Activated naive CD4-positive, alpha-beta T cell treated with anti-CD3 and anti-CD28 coated beads, Interleukin-2, amount 10 ng/mL, durations not matched to agents 7 days and 5 days (primary cell): ENCODE measurements at regions not wholly inside any gene's neighbourhood (a gene's known extent, or its start where the extent isn't known, plus 50 kb on each side); places are given as distances from the start of the nearest gene placed in this dataset.
"Not testable (repeated sequence)": the region's sequence is repeated elsewhere in the genome, so short reads cannot be mapped to it uniquely, and the experiment has no call there.

Experiments used
- CTCF ChIA-PET: fragments of 350-600 bp; sonication (Branson Sonifier 250); formaldehyde crosslinking; loops from one replicate; lab custom pipeline; 2021; ENCODE audit warnings: antibody characterized with exemption; lab: Charles Lee
- DNase-seq: peaks from one replicate; pipeline ENCODE4 v3.0.0-alpha.2; 2020
- H3K27ac Mint-ChIP-seq: one replicate; pipeline ENCODE4 v1.8.0; 2021; ENCODE audit warnings: mild to moderate bottlenecking, moderate library complexity, mixed read lengths
- H3K27me3 Mint-ChIP-seq: one replicate; pipeline ENCODE4 v1.8.0; 2021; ENCODE audit warnings: mild to moderate bottlenecking, mixed read lengths
- H3K36me3 Mint-ChIP-seq: one replicate; pipeline ENCODE4 v1.8.0; 2021; ENCODE audit warnings: mixed read lengths
- H3K4me1 Mint-ChIP-seq: one replicate; pipeline ENCODE4 v1.8.0; 2021; ENCODE audit warnings: mixed read lengths
- H3K4me3 Mint-ChIP-seq: one replicate; pipeline ENCODE4 v1.8.0; 2021; ENCODE audit warnings: mild to moderate bottlenecking, moderate library complexity, mixed read lengths
- H3K9me3 Mint-ChIP-seq: one replicate; pipeline ENCODE4 v1.8.0; 2021; ENCODE audit warnings: mixed read lengths

- no peaks in the 10 kb centered on the region for H3K36me3 Mint-ChIP-seq
- no peak for DNase-seq
- H3K27ac Mint-ChIP-seq = no peak overlapping the region
- H3K4me1 Mint-ChIP-seq = no peaks in the 10 kb centered on the region
- no peak overlapping the region for H3K4me3 Mint-ChIP-seq
- H3K9me3 Mint-ChIP-seq = no peaks in the 10 kb centered on the region
- H3K27me3 Mint-ChIP-seq = no peaks in the 10 kb centered on the region
- CTCF ChIA-PET = interaction anchor here (0.6 kb wide), 1 partner anchor 11 kb away, joined by 3 read pairs; no protein-coding TSS in a partner anchor
Observed at GRCh38 chr5:98341038-98342032, 432.1 kb upstream of the RGMB start.

- H3K27me3 Mint-ChIP-seq, H3K9me3 Mint-ChIP-seq, CTCF ChIA-PET, H3K36me3 Mint-ChIP-seq, H3K4me1 Mint-ChIP-seq, DNase-seq, H3K4me3 Mint-ChIP-seq, H3K27ac Mint-ChIP-seq: not testable (repeated sequence)
Observed at GRCh38 chr5:98342958-98343660, 430.4 kb upstream of the RGMB start.

- Mint-ChIP-seq H3K27me3 (no peaks in the 10 kb centered on the region), H3K4me3 (no peak overlapping the region), H3K4me1 (no peaks in the 10 kb centered on the region), H3K36me3 (no peaks in the 10 kb centered on the region), H3K27ac (no peak overlapping the region), H3K9me3 (peaks cover 3% of the 10 kb centered on the region)
- no peak for DNase-seq
- CTCF ChIA-PET = no interaction called here
Observed at GRCh38 chr5:98349251-98349989, 424.0 kb upstream of the RGMB start.

GRCh38 chr5:98349990-98350365 is 423.5 kb upstream of the RGMB start:
- Mint-ChIP-seq H3K27me3 (no peaks in the 10 kb centered on the region), H3K36me3 (no peaks in the 10 kb centered on the region), H3K9me3 (peaks cover 3% of the 10 kb centered on the region), H3K27ac (no peak overlapping the region), H3K4me1 (no peaks in the 10 kb centered on the region), H3K4me3 (no peak overlapping the region)
- CTCF ChIA-PET = no interaction called here
- DNase-seq = no peak

- DNase-seq = no peak
- no peaks in the 10 kb centered on the region for H3K27me3 Mint-ChIP-seq
- CTCF ChIA-PET = no interaction called here
- no peaks in the 10 kb centered on the region for H3K36me3 Mint-ChIP-seq
- no peaks in the 10 kb centered on the region for H3K4me1 Mint-ChIP-seq
- no peak overlapping the region for H3K4me3 Mint-ChIP-seq
- no peaks in the 10 kb centered on the region for H3K9me3 Mint-ChIP-seq
- no peak overlapping the region for H3K27ac Mint-ChIP-seq
Observed at GRCh38 chr5:98354922-98355321, 418.5 kb upstream of the RGMB start.

GRCh38 chr5:98360548-98360947 is 412.9 kb upstream of the RGMB start:
- DNase-seq = no peak
- Mint-ChIP-seq H3K27me3 (no peaks in the 10 kb centered on the region), H3K36me3 (no peaks in the 10 kb centered on the region), H3K4me3 (no peak overlapping the region), H3K27ac (no peak overlapping the region), H3K9me3 (no peaks in the 10 kb centered on the region), H3K4me1 (no peaks in the 10 kb centered on the region)
- CTCF ChIA-PET = no interaction called here

GRCh38 chr5:98363157-98363556 is 410.3 kb upstream of the RGMB start:
- Mint-ChIP-seq H3K4me1 (no peaks in the 10 kb centered on the region), H3K9me3 (no peaks in the 10 kb centered on the region), H3K36me3 (no peaks in the 10 kb centered on the region), H3K4me3 (no peak overlapping the region), H3K27me3 (no peaks in the 10 kb centered on the region), H3K27ac (no peak overlapping the region)
- no peak for DNase-seq
- CTCF ChIA-PET = no interaction called here

GRCh38 chr5:98364549-98364948 is 408.9 kb upstream of the RGMB start:
- no peaks in the 10 kb centered on the region for H3K36me3 Mint-ChIP-seq
- no peak overlapping the region for H3K27ac Mint-ChIP-seq
- H3K27me3 Mint-ChIP-seq = no peaks in the 10 kb centered on the region
- H3K4me3 Mint-ChIP-seq = no peak overlapping the region
- DNase-seq = no peak
- H3K9me3 Mint-ChIP-seq = no peaks in the 10 kb centered on the region
- no peaks in the 10 kb centered on the region for H3K4me1 Mint-ChIP-seq
- CTCF ChIA-PET = no interaction called here

- H3K9me3 Mint-ChIP-seq = no peaks in the 10 kb centered on the region
- no peaks in the 10 kb centered on the region for H3K4me1 Mint-ChIP-seq
- CTCF ChIA-PET = no interaction called here
- no peak overlapping the region for H3K27ac Mint-ChIP-seq
- no peak overlapping the region for H3K4me3 Mint-ChIP-seq
- no peak for DNase-seq
- no peaks in the 10 kb centered on the region for H3K36me3 Mint-ChIP-seq
- H3K27me3 Mint-ChIP-seq = no peaks in the 10 kb centered on the region
Observed at GRCh38 chr5:98365126-98365525, 408.3 kb upstream of the RGMB start.

- CTCF ChIA-PET = no interaction called here
- H3K36me3 Mint-ChIP-seq = no peaks in the 10 kb centered on the region
- H3K27me3 Mint-ChIP-seq = no peaks in the 10 kb centered on the region
- H3K9me3 Mint-ChIP-seq = no peaks in the 10 kb centered on the region
- DNase-seq = no peak
- no peaks in the 10 kb centered on the region for H3K4me1 Mint-ChIP-seq
- H3K4me3 Mint-ChIP-seq = no peak overlapping the region
- no peak overlapping the region for H3K27ac Mint-ChIP-seq
Observed at GRCh38 chr5:98368141-98368540, 405.3 kb upstream of the RGMB start.

GRCh38 chr5:98372351-98372750 is 401.1 kb upstream of the RGMB start:
- Mint-ChIP-seq H3K9me3 (no peaks in the 10 kb centered on the region), H3K27me3 (no peaks in the 10 kb centered on the region), H3K4me1 (no peaks in the 10 kb centered on the region), H3K4me3 (no peak overlapping the region), H3K27ac (no peak overlapping the region), H3K36me3 (no peaks in the 10 kb centered on the region)
- CTCF ChIA-PET = no interaction called here
- no peak for DNase-seq

- Mint-ChIP-seq H3K4me3 (no peak overlapping the region), H3K27ac (no peak overlapping the region), H3K4me1 (no peaks in the 10 kb centered on the region), H3K27me3 (no peaks in the 10 kb centered on the region), H3K36me3 (no peaks in the 10 kb centered on the region), H3K9me3 (no peaks in the 10 kb centered on the region)
- CTCF ChIA-PET = no interaction called here
- no peak for DNase-seq
Observed at GRCh38 chr5:98391921-98392625, 381.4 kb upstream of the RGMB start.

- H3K4me3 Mint-ChIP-seq, CTCF ChIA-PET, H3K36me3 Mint-ChIP-seq, H3K27ac Mint-ChIP-seq, H3K9me3 Mint-ChIP-seq, H3K4me1 Mint-ChIP-seq, H3K27me3 Mint-ChIP-seq, DNase-seq: not testable (repeated sequence)
Observed at GRCh38 chr5:98393205-98393604, 380.3 kb upstream of the RGMB start.

- no peak overlapping the region for H3K4me3 Mint-ChIP-seq
- no peak for DNase-seq
- no peaks in the 10 kb centered on the region for H3K36me3 Mint-ChIP-seq
- H3K4me1 Mint-ChIP-seq = no peaks in the 10 kb centered on the region
- H3K9me3 Mint-ChIP-seq = no peaks in the 10 kb centered on the region
- CTCF ChIA-PET = no interaction called here
- H3K27ac Mint-ChIP-seq = no peak overlapping the region
- H3K27me3 Mint-ChIP-seq = no peaks in the 10 kb centered on the region
Observed at GRCh38 chr5:98397081-98397480, 376.4 kb upstream of the RGMB start.
